ENCODE measurements at regions not wholly inside any gene's neighbourhood (a gene's known extent, or its start where the extent isn't known, plus 50 kb on each side); places are given as distances from the start of the nearest gene placed in this dataset.
"Not testable (repeated sequence)": the region's sequence is repeated elsewhere in the genome, so short reads cannot be mapped to it uniquely, and the experiment has no call there.

- not testable (repeated sequence) for TF ChIP-seq CTCF (conservative IDR thresholded peaks at IDR 0.05; ENCODE audit: low read depth, low read length); EZH2 (IDR thresholded peaks at IDR 0.05; ENCODE audit: low read length, unreplicated experiment)
These were observed 168.5 kb upstream of the FAM72C start for GRCh38 chr1:144140243-144140642.
